ENCODE measurements at regions not wholly inside any gene's neighbourhood (a gene's known extent, or its start where the extent isn't known, plus 50 kb on each side); places are given as distances from the start of the nearest gene placed in this dataset.

- no peak for TF ChIP-seq CTCF (conservative IDR thresholded peaks at IDR 0.05; ENCODE audit: low read depth, low read length)
- TF ChIP-seq SMC3 (IDR thresholded peaks at IDR 0.05; ENCODE audit: low read depth, low read length): no peak
- no peak for TF ChIP-seq MAZ (IDR thresholded peaks at IDR 0.05; ENCODE audit: borderline replicate concordance, low read depth, low read length)
- TF ChIP-seq RCOR1 (IDR thresholded peaks at IDR 0.05; ENCODE audit: insufficient replicate concordance, low read length): no peak
- TF ChIP-seq MXI1 (IDR thresholded peaks at IDR 0.05; ENCODE audit: borderline replicate concordance, low read depth, low read length): no peak
- TF ChIP-seq POLR2A (IDR thresholded peaks at IDR 0.05; ENCODE audit: low read depth, low read length): no peak
- TF ChIP-seq BHLHE40 (IDR thresholded peaks at IDR 0.05; ENCODE audit: low read depth, low read length): no peak
- no peak for TF ChIP-seq NFE2L2 (IDR thresholded peaks at IDR 0.05; ENCODE audit: low read depth, low read length)
- TF ChIP-seq RFX5 (IDR thresholded peaks at IDR 0.05; ENCODE audit: low read depth, low read length): no peak
- no peak for TF ChIP-seq MAFK (IDR thresholded peaks at IDR 0.05; ENCODE audit: low read depth, low read length)
- TF ChIP-seq ELK1 (IDR thresholded peaks at IDR 0.05; ENCODE audit: borderline replicate concordance, low read depth, low read length): no peak
- no peak for TF ChIP-seq RAD21 (IDR thresholded peaks at IDR 0.05; ENCODE audit: low read length)
Observed at GRCh38 chr7:73932364-73932763, 71.4 kb downstream of the TMEM270 start.

Data from IMR-90 (cell line).